Thymus (tissue), 11 donors: ENCODE measurements at regions not wholly inside any gene's neighbourhood (a gene's known extent, or its start where the extent isn't known, plus 50 kb on each side); places are given as distances from the start of the nearest gene placed in this dataset.

Experiments used
- DNase-seq, 9 donors: peaks; one replicate each; pipeline ENCODE4 v3.0.0-alpha.2; 2013; ENCODE audit warnings: low spot score in 9 of 9, low read depth in 6 of 9, missing footprints in 1 of 9
- H3K27ac ChIP-seq, 2 donors: one replicate each; pipeline ENCODE4 v1.5.1; 2013; ENCODE audit warnings: control low read depth in 1 of 2, low read depth in 1 of 2, low read length in 1 of 2, mild to moderate bottlenecking in 1 of 2, moderate library complexity in 1 of 2
- H3K27me3 ChIP-seq, 2 donors: one replicate each; pipeline ENCODE4 v1.5.1; 2013; ENCODE audit warnings: low read length in 1 of 2; ENCODE audit not compliant: control insufficient read depth in 2 of 2, insufficient read depth in 1 of 2
- H3K36me3 ChIP-seq, 2 donors: one replicate each; pipeline ENCODE4 v1.5.1; 2013; ENCODE audit warnings: low read length in 1 of 2, mild to moderate bottlenecking in 1 of 2, moderate library complexity in 1 of 2; ENCODE audit not compliant: control insufficient read depth in 2 of 2, insufficient read depth in 2 of 2
- H3K4me1 ChIP-seq, 2 donors: one replicate each; pipeline ENCODE4 v1.5.1; 2013; ENCODE audit warnings: low read length in 2 of 2; ENCODE audit not compliant: control insufficient read depth in 2 of 2, insufficient read depth in 2 of 2
- H3K4me3 ChIP-seq, 2 donors: one replicate each; pipeline ENCODE4 v1.5.1; 2013; ENCODE audit warnings: low read length in 2 of 2, control low read depth in 1 of 2, mild to moderate bottlenecking in 1 of 2
- H3K9me3 ChIP-seq, 2 donors: one replicate each; pipeline ENCODE4 v1.5.1; 2013; ENCODE audit warnings: low read length in 1 of 2, mild to moderate bottlenecking in 1 of 2; ENCODE audit not compliant: control insufficient read depth in 2 of 2, insufficient read depth in 1 of 2
- WGBS: extraction: QIAGEN DNeasy Blood & Tissue Kit; methylation state at CpG from one replicate; pipeline ENCODE4 v1.1.7; 2013; 5-methylcytosine and 5-hydroxymethylcytosine counted together
- donor health status: healthy.

- DNase-seq = no peak
- Histone ChIP-seq H3K27me3 (peaks cover 0 to 16% of the 10 kb centered on the region in 2 donors), H3K9me3 (no peaks in the 10 kb centered on the region), H3K36me3 (no peaks in the 10 kb centered on the region), H3K4me1 (peaks cover 0 to 13% of the 10 kb centered on the region in 2 donors), H3K4me3 (no peak overlapping the region), H3K27ac (no peak overlapping the region)
- WGBS = 97% methylated on average over 8 of the region's 8 CpGs
Measured at GRCh38 chr2:172173174-172173706, 70.5 kb upstream of the DLX2 start.

GRCh38 chr2:172177581-172177980 is 74.9 kb upstream of the DLX2 start:
- Histone ChIP-seq H3K4me3 (no peak overlapping the region), H3K4me1 (peaks cover 6 to 18% of the 10 kb centered on the region in 2 donors), H3K27me3 (peaks cover 0 to 7% of the 10 kb centered on the region in 2 donors), H3K27ac (no peak overlapping the region), H3K36me3 (no peaks in the 10 kb centered on the region), H3K9me3 (no peaks in the 10 kb centered on the region)
- no peak for DNase-seq
- 98% methylated on average over 3 of the region's 3 CpGs for WGBS

- H3K4me1 ChIP-seq = peaks cover 6 to 14% of the 10 kb centered on the region in 2 donors
- H3K36me3 ChIP-seq = no peaks in the 10 kb centered on the region
- 98% methylated on average over 1 of the region's 1 CpG for WGBS
- H3K4me3 ChIP-seq = no peak overlapping the region
- H3K9me3 ChIP-seq = no peaks in the 10 kb centered on the region
- no peak for DNase-seq
- no peak overlapping the region for H3K27ac ChIP-seq
- peaks cover 0 to 3% of the 10 kb centered on the region in 2 donors for H3K27me3 ChIP-seq
Measured at GRCh38 chr2:172177996-172178395, 75.3 kb upstream of the DLX2 start.

GRCh38 chr2:172179045-172179701 is 76.5 kb upstream of the DLX2 start:
- Histone ChIP-seq H3K4me1 (peaks cover 6 to 10% of the 10 kb centered on the region in 2 donors), H3K27ac (no peak overlapping the region), H3K9me3 (no peaks in the 10 kb centered on the region), H3K4me3 (no peak overlapping the region), H3K36me3 (no peaks in the 10 kb centered on the region), H3K27me3 (no peaks in the 10 kb centered on the region)
- 28% methylated on average over 4 of the region's 4 CpGs for WGBS
- no peak for DNase-seq

GRCh38 chr2:172181840-172182239 is 79.1 kb upstream of the DLX2 start:
- no peak for DNase-seq
- peaks cover 6 to 10% of the 10 kb centered on the region in 2 donors for H3K4me1 ChIP-seq
- no peaks in the 10 kb centered on the region for H3K9me3 ChIP-seq
- H3K36me3 ChIP-seq = no peaks in the 10 kb centered on the region
- H3K4me3 ChIP-seq = no peak overlapping the region
- H3K27me3 ChIP-seq = no peaks in the 10 kb centered on the region
- no peak overlapping the region for H3K27ac ChIP-seq
- WGBS = 94% methylated on average over 3 of the region's 3 CpGs

- H3K27me3 ChIP-seq = no peaks in the 10 kb centered on the region
- WGBS = 94% methylated on average over 4 of the region's 4 CpGs
- no peak overlapping the region for H3K4me3 ChIP-seq
- DNase-seq = no peak
- no peak overlapping the region for H3K27ac ChIP-seq
- H3K36me3 ChIP-seq = no peaks in the 10 kb centered on the region
- peaks cover 6 to 10% of the 10 kb centered on the region in 2 donors for H3K4me1 ChIP-seq
- no peaks in the 10 kb centered on the region for H3K9me3 ChIP-seq
Measured at GRCh38 chr2:172182624-172183023, 79.9 kb upstream of the DLX2 start.

GRCh38 chr2:172193331-172194089 is 90.8 kb upstream of the DLX2 start:
- Histone ChIP-seq H3K9me3 (peaks cover 0 to 9% of the 10 kb centered on the region in 2 donors), H3K27ac (no peak overlapping the region), H3K27me3 (no peaks in the 10 kb centered on the region), H3K4me1 (peaks cover 3 to 25% of the 10 kb centered on the region in 2 donors), H3K4me3 (no peak overlapping the region), H3K36me3 (no peaks in the 10 kb centered on the region)
- WGBS = 98% methylated on average over 6 of the region's 6 CpGs
- DNase-seq = no peak

GRCh38 chr2:172195836-172196376 is 93.2 kb upstream of the DLX2 start:
- Histone ChIP-seq H3K9me3 (peaks cover 0 to 15% of the 10 kb centered on the region in 2 donors), H3K27me3 (no peaks in the 10 kb centered on the region), H3K4me3 (no peak overlapping the region), H3K27ac (no peak overlapping the region), H3K36me3 (no peaks in the 10 kb centered on the region), H3K4me1 (peaks cover 3 to 31% of the 10 kb centered on the region in 2 donors)
- no peak for DNase-seq
- 98% methylated on average over 6 of the region's 6 CpGs for WGBS
